Urinary bladder (tissue), 3 donors: ENCODE measurements at regions not wholly inside any gene's neighbourhood (a gene's known extent, or its start where the extent isn't known, plus 50 kb on each side); places are given as distances from the start of the nearest gene placed in this dataset.
A peak's percentile ranks its signal among the peaks of the same experiment; 100 is the strongest.

Experiments used
- DNase-seq: peaks from one replicate; pipeline ENCODE4 v3.0.0-alpha.2; 2015; ENCODE audit errors: extremely low spot score
- H3K27ac ChIP-seq: one replicate; pipeline ENCODE4 v1.5.1; 2013; ENCODE audit warnings: low read depth, mild to moderate bottlenecking, moderate library complexity
- H3K36me3 ChIP-seq: one replicate; pipeline ENCODE4 v1.6.1; 2013; ENCODE audit warnings: mild to moderate bottlenecking, moderate library complexity; ENCODE audit not compliant: insufficient read depth
- H3K4me1 ChIP-seq: one replicate; pipeline ENCODE4 v1.6.1; 2013; ENCODE audit warnings: mild to moderate bottlenecking, moderate library complexity; ENCODE audit not compliant: insufficient read depth
- H3K4me3 ChIP-seq: one replicate; pipeline ENCODE4 v1.5.1; 2013; ENCODE audit warnings: low read depth, low read length
- WGBS: extraction: QIAGEN DNeasy Blood & Tissue Kit; methylation state at CpG from one replicate; pipeline ENCODE4 v1.1.7; 2013; 5-methylcytosine and 5-hydroxymethylcytosine counted together
- donor health status: healthy with polysubstance abuse.
- donor health status: healthy.

DNA sequence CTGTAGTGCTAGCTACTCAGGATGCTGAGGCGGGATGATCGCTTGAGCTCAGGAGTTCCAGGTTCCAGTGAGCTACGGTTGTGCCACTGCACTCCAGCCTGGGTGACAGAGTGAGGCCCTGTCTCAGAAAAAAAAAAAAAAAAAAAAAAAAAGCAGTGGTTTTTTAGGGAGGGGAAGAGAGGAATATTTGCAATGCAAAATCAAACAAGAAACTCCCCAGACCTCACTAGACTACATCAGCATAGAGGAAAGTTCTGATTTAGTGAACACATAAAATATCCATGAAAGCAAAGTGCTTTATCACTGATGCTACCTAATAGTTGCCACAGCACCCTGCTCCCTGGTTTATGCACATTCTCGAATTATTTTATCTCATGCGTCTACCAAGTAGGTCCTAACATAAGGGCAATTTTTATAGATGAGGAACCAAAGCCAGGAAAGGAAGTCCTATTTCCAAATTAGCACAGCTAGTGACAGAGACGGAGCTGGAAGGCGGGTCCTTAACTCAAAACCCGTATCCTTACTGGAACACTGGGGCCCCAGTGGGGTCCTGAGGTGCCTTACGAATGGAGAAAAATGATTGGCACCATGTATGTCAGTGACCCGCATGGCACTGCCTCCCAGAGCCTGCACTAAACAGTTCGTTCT lies 50.7 kb upstream of the GPR157 start:
- Histone ChIP-seq H3K27ac (no peak overlapping the region), H3K4me1 (no peaks in the 10 kb centered on the region), H3K36me3 (peaks cover 2% of the 10 kb centered on the region), H3K4me3 (no peak overlapping the region)
- WGBS: 87% methylated on average over 11 of the region's 11 CpGs
- DNase-seq: no peak

DNA sequence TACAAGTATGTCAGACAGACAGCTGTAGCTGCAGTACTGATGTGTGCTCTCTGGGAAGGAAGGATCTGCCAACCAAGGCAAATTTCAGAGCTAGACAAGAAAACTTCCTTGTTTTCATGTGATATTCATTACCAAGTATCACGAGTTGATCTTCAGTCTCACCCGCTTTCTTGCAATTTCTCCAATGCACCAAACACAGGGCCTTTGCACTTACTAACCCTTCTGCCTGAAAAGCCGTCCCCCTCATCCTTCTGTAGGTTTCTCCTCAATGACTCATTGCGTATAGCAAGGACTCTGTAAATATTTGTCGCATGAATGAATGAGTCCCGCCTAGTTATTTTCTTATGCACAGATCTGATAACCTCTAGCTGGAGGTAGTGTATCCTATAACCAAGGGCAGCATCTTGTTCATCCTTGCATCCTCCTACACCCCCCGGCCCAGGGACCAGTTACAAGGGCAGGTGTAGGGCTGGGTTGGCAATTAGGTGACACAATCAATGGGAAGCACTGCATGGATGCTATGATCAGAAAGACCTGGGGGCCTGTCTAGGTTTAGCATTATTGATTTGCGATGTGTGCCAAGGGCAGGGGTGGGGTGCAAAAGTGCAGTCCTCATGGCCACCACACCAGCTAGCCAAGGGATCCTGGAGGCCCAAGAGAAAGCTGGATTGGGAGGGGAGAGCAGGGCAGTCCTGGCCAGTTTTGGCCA lies 51.4 kb upstream of the GPR157 start:
- 80% methylated on average over 8 of the region's 8 CpGs for WGBS
- no peaks in the 10 kb centered on the region for H3K4me1 ChIP-seq
- no peak for DNase-seq
- H3K27ac ChIP-seq: no peak overlapping the region
- peaks cover 2% of the 10 kb centered on the region for H3K36me3 ChIP-seq
- H3K4me3 ChIP-seq: no peak overlapping the region

DNA sequence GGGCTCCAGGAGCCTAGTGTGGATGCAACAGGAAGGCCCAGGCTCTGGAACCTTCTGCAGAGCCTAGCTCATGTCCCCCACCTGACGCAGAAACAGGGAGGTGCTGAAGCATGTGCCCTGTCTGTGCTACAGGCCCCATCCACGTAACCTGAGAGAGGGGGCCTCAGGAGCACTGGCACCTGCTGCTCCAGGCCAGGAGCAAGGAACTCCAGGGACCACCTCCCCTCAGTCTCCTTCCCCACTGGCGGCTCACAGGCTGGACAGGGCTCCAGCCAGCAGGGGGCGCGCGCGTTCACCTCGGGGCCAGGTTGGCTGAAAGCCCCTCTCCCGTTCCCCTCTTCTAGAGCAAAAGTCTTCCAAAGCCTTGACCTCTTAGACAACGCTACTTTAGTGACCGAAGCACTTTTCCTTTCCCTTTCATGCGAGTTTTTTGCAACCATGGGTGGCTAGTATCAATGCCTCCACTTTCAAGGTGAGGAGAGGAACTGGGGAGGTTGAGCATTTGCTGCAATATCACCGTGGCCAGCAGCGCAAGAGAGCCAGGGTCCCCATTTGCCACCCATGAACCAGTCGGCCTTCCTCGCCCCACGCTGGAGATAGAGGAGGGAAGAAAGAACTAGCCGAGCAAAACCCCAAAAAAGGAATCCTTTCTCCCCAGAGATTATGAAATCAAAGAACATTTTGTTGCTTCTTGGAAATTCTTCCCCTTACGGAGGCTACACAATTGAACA lies 52.4 kb upstream of the GPR157 start:
- H3K4me1 ChIP-seq: no peaks in the 10 kb centered on the region
- peaks cover 2% of the 10 kb centered on the region for H3K36me3 ChIP-seq
- peak overlapping the region; percentile 77 for H3K4me3 ChIP-seq
- no peak overlapping the region for H3K27ac ChIP-seq
- DNase-seq: no peak
- WGBS: 18% methylated on average over 19 of the region's 19 CpGs

DNA sequence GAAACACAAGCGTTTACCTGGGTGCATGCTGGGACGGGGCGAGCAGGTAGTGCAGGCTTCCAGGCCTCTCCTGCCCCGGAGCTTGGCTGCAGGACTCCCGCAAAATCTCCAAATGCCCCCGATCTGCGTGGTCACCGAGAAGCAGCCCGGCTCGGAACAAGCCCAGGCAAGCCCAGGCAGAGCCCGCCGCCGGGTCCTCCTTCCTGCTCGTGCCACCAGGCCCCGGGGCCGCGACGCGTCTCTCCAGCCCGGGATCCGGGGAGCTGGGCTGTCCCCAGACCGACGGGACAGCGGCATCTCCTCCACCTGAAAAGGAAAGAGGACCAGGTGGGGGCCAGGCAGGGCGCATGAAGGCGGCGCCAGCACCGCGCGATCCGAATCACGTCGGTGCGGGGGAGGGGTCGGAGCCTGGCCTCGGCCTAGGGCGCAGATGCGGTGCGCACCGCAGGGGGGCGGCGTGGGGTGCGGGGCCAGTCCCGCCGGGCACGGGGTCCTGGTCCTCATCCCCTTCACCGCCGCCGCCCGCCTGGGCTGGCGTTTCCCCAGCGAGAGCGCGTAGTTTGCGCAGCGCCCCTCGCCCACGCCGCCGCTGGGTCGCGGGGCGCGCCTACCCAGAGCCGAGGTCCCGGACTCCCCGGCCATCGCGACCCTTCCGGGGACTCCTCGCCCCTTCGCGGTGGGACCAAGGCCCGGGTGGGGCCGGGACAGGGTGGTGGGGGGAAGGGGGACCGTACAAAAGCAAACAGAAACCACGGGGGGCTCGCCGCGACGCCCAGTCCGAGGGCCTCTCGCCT lies 52.4 kb upstream of the H6PD start:
- Histone ChIP-seq H3K4me3 (peak overlapping the region; percentile 77), H3K36me3 (peaks cover 2% of the 10 kb centered on the region), H3K27ac (peak overlapping the region; percentile 38), H3K4me1 (no peaks in the 10 kb centered on the region)
- 2% methylated on average over 83 of the region's 83 CpGs for WGBS
- no peak for DNase-seq

DNA sequence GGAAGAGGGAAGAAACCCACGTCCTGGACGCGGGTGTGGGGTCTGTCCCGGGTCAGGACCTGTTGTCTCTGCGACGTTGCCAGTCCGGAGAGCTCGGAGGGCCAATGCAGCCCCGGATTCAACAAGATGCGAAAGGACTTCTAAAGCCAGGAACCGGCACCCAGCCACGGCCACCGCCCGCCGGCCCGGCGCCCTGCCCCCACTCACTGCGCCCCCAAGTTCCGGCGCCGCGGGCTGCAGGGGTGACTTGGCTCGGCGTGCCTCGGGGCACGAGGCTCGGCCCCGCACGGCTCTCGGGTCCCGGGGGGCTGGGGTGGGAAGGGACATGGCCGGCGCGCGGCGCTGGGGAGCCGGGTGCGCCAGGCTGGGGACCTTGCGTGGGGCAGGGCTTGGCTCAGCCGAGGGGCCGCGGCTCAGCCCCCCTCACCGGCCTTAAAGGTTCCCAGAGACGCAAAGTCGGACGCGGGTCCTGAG lies 51.8 kb upstream of the H6PD start:
- Histone ChIP-seq H3K36me3 (peaks cover 2% of the 10 kb centered on the region), H3K4me3 (peak overlapping the region; percentile 77), H3K27ac (peak overlapping the region; percentile 38), H3K4me1 (no peaks in the 10 kb centered on the region)
- WGBS: under 1% methylated on average over 47 of the region's 47 CpGs
- no peak for DNase-seq

DNA sequence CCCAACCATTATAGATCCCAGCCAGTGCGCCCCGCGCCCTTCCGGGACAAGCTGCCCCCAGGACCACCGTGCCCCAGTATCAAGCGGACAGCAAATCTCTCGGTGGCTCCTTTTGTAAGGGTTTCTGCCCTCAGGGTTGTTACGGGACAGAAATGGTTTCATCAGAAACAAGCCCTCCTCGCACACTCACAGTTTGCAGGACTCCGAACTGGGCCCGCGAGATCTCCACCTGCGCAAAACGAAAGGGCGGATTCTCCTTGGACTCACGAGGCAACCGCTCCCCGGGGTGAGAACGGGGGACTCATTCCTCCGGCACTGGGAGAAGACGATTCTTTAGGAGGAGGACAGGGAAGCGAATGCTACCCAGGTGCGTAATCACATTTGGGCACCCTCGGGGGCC lies 51.1 kb upstream of the H6PD start:
- no peak for DNase-seq
- 25% methylated on average over 24 of the region's 24 CpGs for WGBS
- Histone ChIP-seq H3K27ac (no peak overlapping the region), H3K4me3 (peak overlapping the region; percentile 77), H3K36me3 (peaks cover 1% of the 10 kb centered on the region), H3K4me1 (no peaks in the 10 kb centered on the region)

DNA sequence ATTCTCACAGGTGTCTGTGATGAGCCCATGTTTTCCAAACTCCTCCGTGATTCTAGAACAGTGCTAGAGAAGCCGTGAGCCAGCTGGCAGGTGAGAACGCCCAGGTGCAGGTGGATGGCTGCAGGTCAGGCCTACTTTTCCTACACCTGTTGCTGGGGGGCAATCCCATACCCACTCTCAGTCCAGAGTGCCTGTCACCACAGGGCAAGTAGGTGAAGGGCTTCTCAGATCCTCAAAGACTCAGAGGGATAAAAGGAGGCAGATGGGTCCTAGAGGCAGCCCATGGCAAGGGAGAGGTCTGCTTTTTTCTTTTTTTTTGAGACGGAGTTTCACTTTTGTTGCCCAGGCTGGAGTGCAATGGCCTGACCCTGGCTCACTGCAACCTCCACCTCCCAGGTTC lies 50.7 kb upstream of the H6PD start:
- Histone ChIP-seq H3K36me3 (no peaks in the 10 kb centered on the region), H3K4me1 (no peaks in the 10 kb centered on the region), H3K4me3 (no peak overlapping the region), H3K27ac (no peak overlapping the region)
- no peak for DNase-seq
- 59% methylated on average over 4 of the region's 4 CpGs for WGBS

GRCh38 chr1:9184749-9185148 lies 49.8 kb upstream of the H6PD start:
- H3K27ac ChIP-seq: no peak overlapping the region
- 95% methylated on average over 8 of the region's 8 CpGs for WGBS
- no peaks in the 10 kb centered on the region for H3K4me1 ChIP-seq
- H3K4me3 ChIP-seq: no peak overlapping the region
- H3K36me3 ChIP-seq: no peaks in the 10 kb centered on the region
- DNase-seq: no peak
